Gastroesophageal sphincter (tissue), 3 donors: ENCODE measurements at regions not wholly inside any gene's neighbourhood (a gene's known extent, or its start where the extent isn't known, plus 50 kb on each side); places are given as distances from the start of the nearest gene placed in this dataset.

Source experiments
- POLR2A ChIP-seq, 2 donors: fragments of 450-650 bp; IDR thresholded peaks; one replicate each; pipeline ENCODE4 v1.6.1; 2017; ENCODE audit warnings: antibody characterized with exemption in 2 of 2, mild to moderate bottlenecking in 2 of 2, moderate library complexity in 1 of 2
- TF ChIP-seq, protein P1 (sequence below), 4 experiments: fragments of 200-600 bp in 2 of 4; fragments of 450-650 bp in 2 of 4; sonication (generic) in 1 of 4; IDR thresholded peaks; one replicate each; pipeline ENCODE4 v1.5.1; 2017 to 2019; ENCODE audit warnings: antibody characterized with exemption in 4 of 4, mild to moderate bottlenecking in 2 of 4, moderate library complexity in 2 of 4

DNA sequence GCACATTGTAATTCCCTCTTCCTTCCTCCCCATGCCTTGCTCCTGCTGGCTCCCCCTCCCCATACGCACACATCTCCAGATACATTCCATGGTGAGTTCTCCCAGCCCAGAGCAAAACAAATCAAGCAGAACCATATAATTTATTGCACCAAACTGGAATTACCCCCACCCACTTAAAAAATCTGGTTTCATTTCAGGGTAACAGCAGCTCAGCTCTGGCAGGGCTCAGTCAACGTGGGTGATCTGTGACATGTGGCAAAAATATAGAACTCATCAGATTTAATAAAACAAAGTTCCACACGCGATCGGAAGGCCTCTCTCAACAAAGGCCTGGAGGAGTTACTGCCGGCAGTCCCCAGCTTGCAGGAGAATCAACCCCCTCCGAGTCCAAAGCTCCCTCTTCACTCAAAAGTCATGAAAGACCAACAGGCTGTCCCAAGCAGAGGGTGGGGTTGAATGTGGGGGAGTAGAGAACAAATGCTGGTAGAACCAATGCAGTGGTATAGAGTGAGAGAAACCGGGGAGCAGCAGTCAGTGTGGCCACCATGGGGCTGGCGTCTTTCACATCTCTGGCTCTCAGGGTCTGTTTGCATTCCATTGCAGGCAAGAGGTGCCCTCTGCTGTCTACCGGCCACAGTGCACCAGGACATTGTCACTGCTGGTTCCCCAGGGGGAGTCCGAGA is 323.3 kb upstream of the NT5E start:
- TF ChIP-seq, protein P1, sequence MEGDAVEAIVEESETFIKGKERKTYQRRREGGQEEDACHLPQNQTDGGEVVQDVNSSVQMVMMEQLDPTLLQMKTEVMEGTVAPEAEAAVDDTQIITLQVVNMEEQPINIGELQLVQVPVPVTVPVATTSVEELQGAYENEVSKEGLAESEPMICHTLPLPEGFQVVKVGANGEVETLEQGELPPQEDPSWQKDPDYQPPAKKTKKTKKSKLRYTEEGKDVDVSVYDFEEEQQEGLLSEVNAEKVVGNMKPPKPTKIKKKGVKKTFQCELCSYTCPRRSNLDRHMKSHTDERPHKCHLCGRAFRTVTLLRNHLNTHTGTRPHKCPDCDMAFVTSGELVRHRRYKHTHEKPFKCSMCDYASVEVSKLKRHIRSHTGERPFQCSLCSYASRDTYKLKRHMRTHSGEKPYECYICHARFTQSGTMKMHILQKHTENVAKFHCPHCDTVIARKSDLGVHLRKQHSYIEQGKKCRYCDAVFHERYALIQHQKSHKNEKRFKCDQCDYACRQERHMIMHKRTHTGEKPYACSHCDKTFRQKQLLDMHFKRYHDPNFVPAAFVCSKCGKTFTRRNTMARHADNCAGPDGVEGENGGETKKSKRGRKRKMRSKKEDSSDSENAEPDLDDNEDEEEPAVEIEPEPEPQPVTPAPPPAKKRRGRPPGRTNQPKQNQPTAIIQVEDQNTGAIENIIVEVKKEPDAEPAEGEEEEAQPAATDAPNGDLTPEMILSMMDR (IDR thresholded peaks at IDR 0.05), result peak; percentile 26 to 63 (median 36)
- no peak for TF ChIP-seq POLR2A (IDR thresholded peaks at IDR 0.05)
